ENCODE measurements at regions not wholly inside any gene's neighbourhood (a gene's known extent, or its start where the extent isn't known, plus 50 kb on each side); places are given as distances from the start of the nearest gene placed in this dataset.

DNA sequence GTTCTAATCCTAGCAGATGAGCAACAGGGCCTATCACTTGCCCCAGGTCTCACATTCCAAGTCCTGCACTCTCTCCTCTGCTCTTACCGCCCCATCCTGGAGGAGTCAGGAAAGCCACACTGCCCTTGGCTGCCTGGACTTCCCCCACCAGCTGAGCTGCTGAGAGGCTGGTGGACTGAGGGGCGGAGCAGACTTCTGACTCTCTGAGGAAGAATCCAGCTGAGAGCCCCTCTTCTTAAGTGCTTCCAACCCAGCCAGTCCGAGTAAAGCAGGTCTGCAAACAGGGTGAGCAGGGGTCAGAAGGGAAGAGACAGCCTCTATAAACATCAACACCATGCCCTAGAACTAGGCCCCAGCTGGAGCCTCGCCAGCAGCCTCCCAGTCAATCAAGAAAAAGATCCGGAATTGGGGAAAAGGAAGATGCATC lies 92.4 kb upstream of the TMEM72 start:
- no peaks in the 10 kb centered on the region for H3K27me3 ChIP-seq
- WGBS, result 66% methylated on average over 3 of the region's 5 CpGs
- no peaks in the 10 kb centered on the region for H3K4me1 ChIP-seq
- H3K27ac ChIP-seq, result no peak overlapping the region
- H3K9me3 ChIP-seq, result no peaks in the 10 kb centered on the region
- H3K4me3 ChIP-seq, result no peak overlapping the region
- TF ChIP-seq POLR2A (IDR thresholded peaks at IDR 0.05) (no peak), POLR2AphosphoS5 (IDR thresholded peaks at IDR 0.05) (no peak), EP300 (IDR thresholded peaks at IDR 0.05) (no peak)
- TF ChIP-seq, protein P1, sequence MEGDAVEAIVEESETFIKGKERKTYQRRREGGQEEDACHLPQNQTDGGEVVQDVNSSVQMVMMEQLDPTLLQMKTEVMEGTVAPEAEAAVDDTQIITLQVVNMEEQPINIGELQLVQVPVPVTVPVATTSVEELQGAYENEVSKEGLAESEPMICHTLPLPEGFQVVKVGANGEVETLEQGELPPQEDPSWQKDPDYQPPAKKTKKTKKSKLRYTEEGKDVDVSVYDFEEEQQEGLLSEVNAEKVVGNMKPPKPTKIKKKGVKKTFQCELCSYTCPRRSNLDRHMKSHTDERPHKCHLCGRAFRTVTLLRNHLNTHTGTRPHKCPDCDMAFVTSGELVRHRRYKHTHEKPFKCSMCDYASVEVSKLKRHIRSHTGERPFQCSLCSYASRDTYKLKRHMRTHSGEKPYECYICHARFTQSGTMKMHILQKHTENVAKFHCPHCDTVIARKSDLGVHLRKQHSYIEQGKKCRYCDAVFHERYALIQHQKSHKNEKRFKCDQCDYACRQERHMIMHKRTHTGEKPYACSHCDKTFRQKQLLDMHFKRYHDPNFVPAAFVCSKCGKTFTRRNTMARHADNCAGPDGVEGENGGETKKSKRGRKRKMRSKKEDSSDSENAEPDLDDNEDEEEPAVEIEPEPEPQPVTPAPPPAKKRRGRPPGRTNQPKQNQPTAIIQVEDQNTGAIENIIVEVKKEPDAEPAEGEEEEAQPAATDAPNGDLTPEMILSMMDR (IDR thresholded peaks at IDR 0.05), result no peak
- no peak for DNase-seq (ENCODE audit: low spot score in 2 of 2)
- no peaks in the 10 kb centered on the region for H3K36me3 ChIP-seq

DNA sequence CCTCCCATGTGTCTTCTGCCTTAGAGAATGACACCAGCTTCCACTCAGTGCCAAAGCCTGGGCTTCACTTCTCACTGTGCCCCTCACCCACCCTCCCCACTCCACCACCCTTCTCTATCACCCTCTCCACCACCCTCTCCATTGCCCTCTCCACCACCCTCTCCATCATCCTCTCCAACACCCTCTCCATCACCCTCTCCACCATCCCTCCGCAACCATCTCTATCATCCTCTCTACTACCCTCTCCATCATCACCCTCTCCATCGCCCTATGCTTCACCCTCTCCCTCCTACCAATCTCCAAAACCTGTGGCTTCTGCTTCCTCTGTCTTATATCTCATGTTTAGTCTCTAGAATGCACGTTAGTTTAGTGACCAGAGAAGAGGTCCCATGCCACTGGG lies 91.0 kb upstream of the TMEM72 start:
- no peaks in the 10 kb centered on the region for H3K9me3 ChIP-seq
- no peaks in the 10 kb centered on the region for H3K4me1 ChIP-seq
- TF ChIP-seq EP300 (IDR thresholded peaks at IDR 0.05) (no peak), POLR2A (IDR thresholded peaks at IDR 0.05) (no peak), POLR2AphosphoS5 (IDR thresholded peaks at IDR 0.05) (no peak)
- TF ChIP-seq, protein P1 (IDR thresholded peaks at IDR 0.05), result no peak
- 87% methylated on average over 3 of the region's 3 CpGs for WGBS
- no peaks in the 10 kb centered on the region for H3K36me3 ChIP-seq
- H3K27ac ChIP-seq, result no peak overlapping the region
- no peaks in the 10 kb centered on the region for H3K27me3 ChIP-seq
- no peak for DNase-seq (ENCODE audit: low spot score in 2 of 2)
- H3K4me3 ChIP-seq, result no peak overlapping the region

DNA sequence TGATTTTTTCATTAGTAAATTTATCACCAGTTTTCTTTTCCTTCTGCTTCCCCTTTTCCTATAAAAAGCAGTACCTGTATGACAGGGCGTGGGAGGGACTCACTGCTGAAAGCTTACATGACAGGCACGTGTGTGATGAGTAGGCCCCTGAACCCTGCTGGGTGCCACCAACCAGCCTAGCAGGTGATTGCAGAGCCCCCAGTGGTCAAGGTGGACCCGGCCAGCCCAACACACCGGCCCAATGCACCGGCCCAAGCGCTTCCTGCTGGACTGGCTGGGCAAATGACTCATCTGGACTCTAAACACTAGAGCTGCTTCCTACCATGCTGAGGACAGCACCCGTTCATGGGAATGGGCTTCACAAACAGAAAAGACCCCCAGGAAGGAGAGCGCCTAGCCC lies 89.8 kb upstream of the TMEM72 start:
- no peak for TF ChIP-seq POLR2A (IDR thresholded peaks at IDR 0.05)
- DNase-seq (ENCODE audit: low spot score in 2 of 2), result no peak
- no peaks in the 10 kb centered on the region for H3K4me1 ChIP-seq
- no peak overlapping the region for H3K4me3 ChIP-seq
- no peaks in the 10 kb centered on the region for H3K36me3 ChIP-seq
- WGBS, result 92% methylated on average over 7 of the region's 8 CpGs
- no peak overlapping the region for H3K27ac ChIP-seq
- no peaks in the 10 kb centered on the region for H3K27me3 ChIP-seq
- H3K9me3 ChIP-seq, result no peaks in the 10 kb centered on the region

DNA sequence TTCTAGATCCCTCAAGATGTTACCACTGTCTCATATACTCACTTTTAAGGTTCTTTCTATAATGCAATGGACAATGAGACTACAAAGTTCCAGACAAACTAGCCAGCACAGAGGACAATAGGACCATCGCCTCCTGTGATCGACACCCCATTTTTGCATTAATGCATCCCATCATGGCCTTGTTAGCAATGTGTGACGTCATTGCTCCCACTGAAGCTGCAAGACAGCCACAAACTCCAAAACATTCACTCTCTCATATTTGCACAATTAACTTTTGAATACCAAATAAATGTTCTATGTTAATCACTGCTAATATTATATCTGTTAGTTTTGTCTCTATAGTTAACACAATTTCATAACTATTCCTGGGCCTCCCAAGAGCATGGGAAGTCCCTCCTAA lies 88.8 kb upstream of the TMEM72 start:
- TF ChIP-seq POLR2AphosphoS5 (IDR thresholded peaks at IDR 0.05), result no peak
- TF ChIP-seq EP300 (IDR thresholded peaks at IDR 0.05), result no peak
- TF ChIP-seq, protein P1 (IDR thresholded peaks at IDR 0.05), result no peak
- TF ChIP-seq POLR2A (IDR thresholded peaks at IDR 0.05), result no peak
- no peak for DNase-seq (ENCODE audit: low spot score in 2 of 2)
- WGBS, result 86% methylated on average over 3 of the region's 3 CpGs
- H3K27me3 ChIP-seq, result no peaks in the 10 kb centered on the region
- H3K4me3 ChIP-seq, result no peak overlapping the region
- H3K4me1 ChIP-seq, result no peaks in the 10 kb centered on the region
- H3K27ac ChIP-seq, result no peak overlapping the region
- H3K9me3 ChIP-seq, result no peaks in the 10 kb centered on the region
- H3K36me3 ChIP-seq, result no peaks in the 10 kb centered on the region

DNA sequence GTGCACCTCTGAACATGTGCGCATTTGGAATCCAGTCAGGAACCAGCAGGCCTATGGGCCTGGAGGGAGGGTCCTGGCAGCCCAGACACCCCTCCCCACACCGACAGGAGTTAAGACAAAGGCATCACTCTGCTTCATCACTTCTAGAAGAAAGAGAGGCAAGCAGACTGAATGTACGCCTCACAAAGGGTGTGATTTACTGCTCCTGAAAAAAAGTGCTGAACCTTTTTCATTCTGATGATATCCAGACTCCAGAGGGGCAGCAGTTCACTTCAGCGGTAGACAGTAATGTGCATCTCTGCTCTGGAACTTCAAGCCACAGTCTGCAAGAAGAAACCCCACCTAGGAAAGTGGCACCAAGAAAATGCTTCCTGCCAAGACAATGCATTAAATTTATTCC lies 88.2 kb upstream of the TMEM72 start:
- 77% methylated on average over 4 of the region's 4 CpGs for WGBS
- Histone ChIP-seq H3K4me1 (no peaks in the 10 kb centered on the region), H3K27ac (no peak overlapping the region), H3K9me3 (no peaks in the 10 kb centered on the region), H3K4me3 (no peak overlapping the region), H3K27me3 (no peaks in the 10 kb centered on the region), H3K36me3 (no peaks in the 10 kb centered on the region)
- no peak for DNase-seq (ENCODE audit: low spot score in 2 of 2)
- no peak for TF ChIP-seq POLR2A (IDR thresholded peaks at IDR 0.05)
- TF ChIP-seq, protein P1 (IDR thresholded peaks at IDR 0.05), result no peak
- no peak for TF ChIP-seq EP300 (IDR thresholded peaks at IDR 0.05)
- no peak for TF ChIP-seq POLR2AphosphoS5 (IDR thresholded peaks at IDR 0.05)

DNA sequence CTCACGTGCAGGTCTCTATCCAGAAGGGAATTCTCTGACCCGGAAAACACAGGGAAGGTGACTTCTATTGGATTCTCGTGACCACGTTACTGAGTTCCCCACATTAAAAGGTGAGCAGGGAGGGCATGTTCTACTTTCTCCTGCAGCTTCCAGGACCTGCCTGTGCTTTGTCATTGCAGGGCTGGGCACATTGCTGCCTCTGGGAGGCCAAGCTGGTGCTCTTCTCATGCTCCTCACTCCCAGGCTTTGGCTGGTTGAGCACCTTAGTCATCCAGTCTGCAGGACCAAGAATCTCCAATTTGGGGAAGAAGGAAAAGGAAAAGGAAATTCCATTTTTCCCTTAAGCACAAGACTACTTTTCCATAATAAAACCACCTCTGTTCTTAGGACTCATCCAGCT lies 86.5 kb upstream of the TMEM72 start:
- H3K27ac ChIP-seq, result no peak overlapping the region
- WGBS, result 93% methylated on average over 4 of the region's 4 CpGs
- H3K27me3 ChIP-seq, result no peaks in the 10 kb centered on the region
- no peak overlapping the region for H3K4me3 ChIP-seq
- TF ChIP-seq EP300 (IDR thresholded peaks at IDR 0.05) (no peak), POLR2A (IDR thresholded peaks at IDR 0.05) (no peak)
- TF ChIP-seq, protein P1 (IDR thresholded peaks at IDR 0.05), result no peak
- H3K36me3 ChIP-seq, result no peaks in the 10 kb centered on the region
- no peaks in the 10 kb centered on the region for H3K4me1 ChIP-seq
- H3K9me3 ChIP-seq, result no peaks in the 10 kb centered on the region
- DNase-seq (ENCODE audit: low spot score in 2 of 2), result no peak
